Brain microvascular endothelial cell (primary cell): ENCODE measurements at regions not wholly inside any gene's neighbourhood (a gene's known extent, or its start where the extent isn't known, plus 50 kb on each side); places are given as distances from the start of the nearest gene placed in this dataset.

Experiments used
- DNase-seq: peaks from one replicate; pipeline ENCODE4 v3.0.0-alpha.2; 2020
- H3K27ac ChIP-seq: fragments of 250-450 bp; sonication (Bioruptor Pico); 2 replicates; pipeline ENCODE4 v1.5.1; 2020; ENCODE audit warnings: mild to moderate bottlenecking, moderate library complexity
- H3K27me3 ChIP-seq: fragments of 250-450 bp; sonication (Bioruptor Pico); replicated peaks from 2 replicates; pipeline ENCODE4 v1.5.1; 2020; ENCODE audit warnings: mild to moderate bottlenecking
- H3K36me3 ChIP-seq: fragments of 250-450 bp; sonication (Bioruptor Pico); replicated peaks from 2 replicates; pipeline ENCODE4 v1.5.1; 2020; ENCODE audit warnings: mild to moderate bottlenecking
- H3K4me3 ChIP-seq: 2 replicates; pipeline ENCODE4 v1.5.1; 2011; ENCODE audit warnings: low read depth, mild to moderate bottlenecking, control low read depth, low read length, moderate library complexity
- CTCF ChIP-seq: IDR thresholded peaks from 2 replicates; pipeline ENCODE4 v1.5.1; 2011; ENCODE audit warnings: low read depth, mild to moderate bottlenecking, moderate library complexity, low read length, control low read depth, inconsistent platforms; ENCODE audit errors: missing control alignments
- in situ Hi-C: cut with HindIII; loops from 2 replicates; pipeline ENCODE4 v1.10.0; 2017; ENCODE audit warnings: low sequenced_read_pairs, low pct_ligation_motif_present

GRCh38 chr11:112467721-112468120 is 207.1 kb upstream of the PLET1 start:
- Histone ChIP-seq H3K4me3 (no peak overlapping the region), H3K27ac (no peak overlapping the region), H3K36me3 (no peaks in the 10 kb centered on the region), H3K27me3 (no peaks in the 10 kb centered on the region)
- in situ Hi-C loops = no loop called here
- TF ChIP-seq CTCF = no peak
- no peak for DNase-seq

DNA sequence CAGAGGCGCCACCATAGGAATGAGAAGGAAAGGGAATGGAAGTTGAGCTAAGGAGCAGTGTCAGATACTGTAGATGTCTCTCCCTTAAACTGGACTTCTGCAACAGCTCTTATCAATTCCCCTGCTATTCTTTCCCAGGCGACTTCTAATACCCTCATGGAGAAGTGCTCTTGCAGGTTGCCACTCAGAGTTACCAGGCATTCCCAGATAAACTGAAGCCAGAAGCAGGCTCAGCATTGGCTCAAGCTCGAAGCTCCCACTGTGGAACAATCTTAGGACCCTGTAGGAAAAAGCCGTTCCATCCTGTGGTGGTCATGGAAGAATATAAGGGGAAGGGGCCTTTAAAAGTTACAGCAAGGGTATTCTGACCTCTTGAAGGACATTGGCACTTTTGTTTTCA is 208.7 kb upstream of the PLET1 start:
- in situ Hi-C loops = no loop called here
- Histone ChIP-seq H3K27ac (no peak overlapping the region), H3K36me3 (no peaks in the 10 kb centered on the region), H3K27me3 (no peaks in the 10 kb centered on the region), H3K4me3 (no peak overlapping the region)
- no peak for DNase-seq
- no peak for TF ChIP-seq CTCF

DNA sequence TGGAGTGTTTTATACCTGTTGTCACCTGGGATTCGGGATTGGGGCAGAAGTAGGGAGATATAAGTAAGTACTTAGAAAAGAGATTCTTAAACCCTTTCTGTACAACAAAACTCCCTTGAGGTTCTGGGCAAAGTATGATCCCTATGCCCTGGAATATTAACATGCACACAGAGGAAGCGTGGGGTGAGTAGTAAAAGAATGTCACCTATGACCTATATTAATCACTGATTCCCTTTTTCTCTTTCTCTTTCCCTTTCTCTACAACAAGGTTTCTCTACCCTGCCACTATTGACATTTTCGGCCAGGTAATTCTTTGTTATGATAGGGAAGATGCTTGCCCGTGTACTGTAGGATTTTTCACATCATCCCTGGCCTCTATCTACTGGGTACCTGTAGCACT is 209.7 kb upstream of the PLET1 start:
- DNase-seq = no peak
- no peak overlapping the region for H3K4me3 ChIP-seq
- in situ Hi-C loops = no loop called here

DNA sequence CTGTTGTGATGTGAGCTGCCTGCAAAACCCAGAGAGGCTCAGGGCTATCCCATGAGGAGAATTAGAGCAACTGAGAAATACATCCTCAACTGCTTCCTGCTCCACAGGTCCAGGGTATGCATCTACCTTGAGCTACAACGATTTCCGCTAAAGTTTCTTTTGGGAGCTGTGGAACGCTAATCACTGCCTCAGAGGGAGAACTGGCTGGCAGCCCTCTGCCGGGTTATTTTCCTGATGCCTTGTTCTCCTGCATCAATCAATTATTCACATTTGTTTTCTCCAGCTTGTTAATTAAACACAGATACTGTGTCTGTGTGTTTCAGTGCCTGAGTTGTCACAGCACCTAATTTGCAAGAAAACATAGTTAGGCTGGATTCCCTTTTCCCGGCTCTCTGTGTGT is 211.1 kb upstream of the PLET1 start:
- DNase-seq = no peak

More for the DNA sequence above, 209.7 kb upstream of the PLET1 start:
- Histone ChIP-seq H3K27me3 (no peaks in the 10 kb centered on the region), H3K27ac (no peak overlapping the region), H3K36me3 (no peaks in the 10 kb centered on the region)
- TF ChIP-seq CTCF = no peak

GRCh38 chr11:112477152-112477551 is 216.5 kb upstream of the PLET1 start:
- no peak for DNase-seq
- Histone ChIP-seq H3K27ac (no peak overlapping the region), H3K4me3 (no peak overlapping the region), H3K27me3 (no peaks in the 10 kb centered on the region), H3K36me3 (no peaks in the 10 kb centered on the region)
- TF ChIP-seq CTCF = no peak
- in situ Hi-C loops = no loop called here

More for the DNA sequence above, 211.1 kb upstream of the PLET1 start:
- Histone ChIP-seq H3K36me3 (no peaks in the 10 kb centered on the region), H3K4me3 (no peak overlapping the region), H3K27ac (no peak overlapping the region), H3K27me3 (no peaks in the 10 kb centered on the region)
- no peak for TF ChIP-seq CTCF
- in situ Hi-C loops = no loop called here

GRCh38 chr11:112477581-112478317 is 217.1 kb upstream of the PLET1 start:
- DNase-seq = no peak
- H3K27ac ChIP-seq = no peak overlapping the region
- TF ChIP-seq CTCF = no peak
- H3K4me3 ChIP-seq = no peak overlapping the region
- in situ Hi-C loops = no loop called here
- H3K36me3 ChIP-seq = no peaks in the 10 kb centered on the region
- no peaks in the 10 kb centered on the region for H3K27me3 ChIP-seq
